GM19351 (cell line): ENCODE measurements at regions not wholly inside any gene's neighbourhood (a gene's known extent, or its start where the extent isn't known, plus 50 kb on each side); places are given as distances from the start of the nearest gene placed in this dataset.

Experiments
- ATAC-seq: cut with Tn5 transposase; IDR thresholded peaks from one replicate; pipeline ENCODE4 v1.9.1; 2021; ENCODE audit warnings: mild to moderate bottlenecking, moderate library complexity; ENCODE audit not compliant: unreplicated experiment

DNA sequence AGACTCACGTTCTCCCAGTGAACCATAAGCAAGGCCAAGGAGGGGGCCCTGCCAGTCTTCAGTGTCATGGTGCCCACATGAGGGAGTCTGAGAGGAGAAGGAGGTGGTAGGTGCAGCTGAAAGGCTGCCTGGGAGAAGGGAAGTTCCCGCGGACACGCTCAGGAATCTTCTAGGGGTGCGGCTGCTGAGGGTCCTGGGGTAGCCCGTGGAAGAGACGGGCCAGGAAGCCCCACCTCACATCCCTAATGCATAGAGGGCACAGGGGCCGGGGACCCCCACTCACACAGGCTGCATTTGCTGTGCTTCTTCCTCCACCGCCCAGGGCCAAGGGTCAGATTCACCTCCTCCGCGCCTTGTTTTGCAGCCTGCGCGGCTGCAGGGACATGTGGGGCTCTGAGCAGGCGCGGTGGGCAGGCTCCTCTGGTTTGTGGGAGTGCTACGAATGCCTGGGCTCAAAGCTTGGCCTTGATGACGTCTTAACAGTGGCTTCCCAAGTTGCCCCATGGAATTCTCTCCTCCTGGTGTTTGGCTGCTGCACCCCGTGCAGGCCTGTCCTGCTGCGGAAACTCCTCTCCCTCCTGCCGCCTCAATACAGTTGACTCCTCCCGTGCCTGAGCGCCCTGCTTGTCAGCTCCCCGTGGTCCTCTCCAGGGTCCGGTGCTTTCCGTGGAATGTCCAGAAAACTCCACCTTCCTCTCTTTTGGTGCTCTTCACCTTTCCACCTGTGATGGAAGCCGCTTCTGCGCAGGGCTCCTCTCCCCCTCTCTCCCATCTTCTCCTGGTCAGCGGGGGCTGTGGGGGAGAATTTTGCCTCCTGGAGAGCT is 95.7 kb downstream of the VAPA start:
- no peak for ATAC-seq

DNA sequence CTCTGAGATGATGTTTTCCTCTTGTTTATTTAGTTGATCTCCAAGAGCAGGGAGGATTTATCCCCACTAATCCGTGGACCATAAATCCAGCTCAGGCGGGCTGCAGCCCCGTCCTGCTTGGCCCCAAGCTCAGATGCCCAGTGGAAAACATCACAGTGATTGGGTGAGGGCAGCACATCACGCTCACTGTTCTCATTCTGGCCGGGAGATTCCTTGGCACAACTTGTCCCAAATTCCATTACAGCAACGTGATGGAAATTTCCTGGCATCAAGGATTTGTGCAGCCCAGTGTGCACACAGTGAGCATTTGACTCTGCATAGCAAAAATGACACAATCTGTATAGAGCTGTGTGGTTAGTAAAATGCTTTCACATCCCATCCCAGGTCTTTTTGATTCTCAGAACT is 96.8 kb downstream of the VAPA start:
- no peak for ATAC-seq

GRCh38 chr18:10011061-10011460 is 97.2 kb downstream of the VAPA start:
- no peak for ATAC-seq

- ATAC-seq: no peak
These were observed 97.9 kb downstream of the VAPA start for GRCh38 chr18:10011751-10012150.

DNA sequence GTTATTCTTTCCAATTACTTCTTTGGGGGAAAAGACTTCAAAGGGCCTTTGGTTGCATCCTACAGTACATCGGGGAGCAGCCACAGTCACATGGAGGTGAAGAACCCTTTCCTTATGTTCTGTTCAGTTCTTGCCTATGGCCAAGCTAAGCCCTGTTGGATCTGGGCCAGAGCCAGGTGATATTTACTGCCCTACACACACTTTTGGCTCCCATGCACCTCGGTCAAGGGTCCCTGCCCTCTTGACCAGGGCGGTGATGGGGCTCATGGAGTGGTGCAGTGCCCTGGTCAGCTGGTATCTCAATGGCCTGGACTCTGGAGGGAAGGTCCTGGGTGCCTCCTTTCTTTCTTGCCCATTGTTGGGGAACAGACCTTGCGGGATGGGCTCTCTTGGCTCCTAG is 98.7 kb downstream of the VAPA start:
- ATAC-seq: no peak

- ATAC-seq: no peak
These were observed 100.1 kb downstream of the VAPA start for GRCh38 chr18:10013621-10014543.

GRCh38 chr18:10015288-10015701 is 101.5 kb downstream of the VAPA start:
- ATAC-seq: no peak

DNA sequence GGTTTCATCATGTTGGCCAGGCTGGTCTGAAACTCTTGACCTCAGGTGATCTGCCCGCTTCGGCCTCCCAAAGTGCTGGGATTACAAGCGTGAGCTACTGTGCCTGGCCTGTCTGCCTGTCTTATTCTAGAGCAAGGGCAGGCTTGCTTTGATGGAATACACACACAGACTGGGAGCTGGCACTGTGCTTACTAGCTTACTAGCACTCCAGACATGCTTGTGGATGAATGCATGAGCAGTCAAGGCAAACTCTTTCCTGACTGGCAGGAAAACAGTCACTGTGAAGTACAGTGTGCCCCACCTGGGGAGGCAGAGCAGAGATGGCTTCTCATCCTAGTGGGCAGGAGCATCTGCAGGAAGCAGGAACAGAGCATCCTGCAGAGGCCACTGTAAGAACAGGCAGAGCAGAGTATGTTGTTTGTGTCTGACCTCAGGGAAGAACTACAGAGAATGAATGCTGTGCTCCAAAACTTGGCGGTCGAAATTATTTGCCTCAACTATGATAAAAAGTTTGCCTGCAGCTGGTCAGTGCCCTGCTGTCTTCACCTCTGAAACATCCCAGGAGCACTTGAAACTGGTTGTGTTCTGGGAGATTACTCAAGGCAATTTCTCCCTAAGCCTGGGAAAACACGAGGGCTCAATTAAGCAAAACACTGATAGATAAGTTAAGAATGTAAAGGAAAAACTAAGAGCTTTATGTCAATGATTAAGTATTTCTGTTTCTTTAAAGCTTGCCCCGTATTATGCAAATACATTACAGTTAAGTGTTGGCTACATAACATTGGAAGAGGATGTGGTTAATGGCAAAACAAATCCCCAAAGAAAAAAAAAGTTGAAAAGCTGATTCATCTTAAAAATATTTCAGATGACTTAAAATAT is 102.4 kb downstream of the VAPA start:
- ATAC-seq: no peak

DNA sequence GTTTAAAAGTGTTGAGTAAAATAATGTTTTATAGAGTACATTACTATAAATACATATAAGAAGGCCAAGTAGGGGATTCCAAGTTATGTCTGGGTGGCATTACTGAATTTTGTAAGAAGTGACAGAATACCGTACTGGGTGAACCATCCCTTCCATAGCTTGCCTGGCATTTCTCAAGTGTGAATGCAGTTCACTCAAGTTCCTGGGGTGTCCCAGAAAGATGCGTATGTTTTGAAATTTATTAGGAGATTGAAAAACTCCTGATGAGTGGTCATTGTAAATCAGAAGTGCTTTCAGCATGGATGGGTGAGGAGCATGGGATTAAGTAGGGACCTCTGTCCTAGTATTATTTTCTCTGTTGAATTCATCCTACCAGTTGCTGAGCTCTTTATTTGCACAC is 103.2 kb downstream of the VAPA start:
- no peak for ATAC-seq

DNA sequence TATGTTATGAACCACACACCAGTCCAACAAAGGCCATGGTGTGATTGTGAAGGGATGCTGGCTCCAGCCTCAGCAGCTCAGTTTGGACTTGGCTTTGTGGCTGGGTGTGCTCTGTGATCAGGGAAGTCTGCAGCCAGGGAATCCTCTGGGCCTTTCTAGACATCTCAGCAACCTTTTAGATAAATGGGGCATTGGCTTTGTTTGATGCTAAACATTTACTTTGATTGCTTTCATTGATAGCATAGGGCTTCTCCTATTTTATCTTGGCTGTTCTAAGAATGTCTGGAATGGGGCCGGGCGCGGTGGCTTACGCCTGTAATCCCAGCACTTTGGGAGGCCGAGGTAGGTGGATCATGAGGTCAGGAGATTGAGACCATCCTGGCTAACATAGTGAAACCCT is 104.5 kb downstream of the VAPA start:
- no peak for ATAC-seq

DNA sequence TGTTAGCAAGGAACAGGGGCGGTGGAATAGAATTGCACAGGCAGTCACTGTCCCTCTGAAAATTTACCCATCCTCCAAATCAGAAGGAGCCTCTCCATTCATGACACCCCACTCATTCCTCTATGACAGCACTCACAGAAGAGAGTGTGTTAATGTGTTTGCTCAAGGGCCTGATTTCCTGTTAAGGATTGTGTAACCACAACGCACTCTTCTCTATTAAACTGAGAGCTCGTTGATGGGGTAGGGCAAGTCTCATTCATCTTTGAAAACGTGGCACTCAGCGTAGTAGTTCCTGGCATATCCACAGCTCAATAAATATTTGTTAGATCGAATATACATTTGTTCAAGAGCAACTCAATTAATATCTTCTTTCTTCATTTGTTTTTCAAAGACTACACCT is 106.4 kb downstream of the VAPA start:
- ATAC-seq: no peak

DNA sequence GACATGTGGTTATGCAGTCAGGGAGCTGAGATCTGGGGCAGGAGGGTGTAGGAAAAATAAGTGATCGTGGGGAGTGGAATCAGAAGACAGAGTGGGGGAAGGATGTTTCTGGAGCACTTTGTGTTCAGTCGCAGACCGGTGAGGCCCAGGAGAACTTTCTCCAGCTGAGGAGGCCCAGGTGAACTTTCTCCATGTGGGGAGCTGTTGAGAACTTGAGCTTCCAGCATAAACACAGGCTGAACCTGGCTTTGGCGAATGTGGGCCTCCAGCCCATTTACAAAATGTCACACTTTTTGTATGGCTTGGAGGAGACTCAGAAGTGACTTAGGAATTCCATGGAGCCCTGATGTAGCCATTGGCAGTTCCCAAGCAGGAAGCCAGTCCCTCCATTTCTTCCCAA is 108.5 kb downstream of the VAPA start:
- no peak for ATAC-seq

- no peak for ATAC-seq
These were observed 110.2 kb downstream of the VAPA start for GRCh38 chr18:10023853-10024570.

DNA sequence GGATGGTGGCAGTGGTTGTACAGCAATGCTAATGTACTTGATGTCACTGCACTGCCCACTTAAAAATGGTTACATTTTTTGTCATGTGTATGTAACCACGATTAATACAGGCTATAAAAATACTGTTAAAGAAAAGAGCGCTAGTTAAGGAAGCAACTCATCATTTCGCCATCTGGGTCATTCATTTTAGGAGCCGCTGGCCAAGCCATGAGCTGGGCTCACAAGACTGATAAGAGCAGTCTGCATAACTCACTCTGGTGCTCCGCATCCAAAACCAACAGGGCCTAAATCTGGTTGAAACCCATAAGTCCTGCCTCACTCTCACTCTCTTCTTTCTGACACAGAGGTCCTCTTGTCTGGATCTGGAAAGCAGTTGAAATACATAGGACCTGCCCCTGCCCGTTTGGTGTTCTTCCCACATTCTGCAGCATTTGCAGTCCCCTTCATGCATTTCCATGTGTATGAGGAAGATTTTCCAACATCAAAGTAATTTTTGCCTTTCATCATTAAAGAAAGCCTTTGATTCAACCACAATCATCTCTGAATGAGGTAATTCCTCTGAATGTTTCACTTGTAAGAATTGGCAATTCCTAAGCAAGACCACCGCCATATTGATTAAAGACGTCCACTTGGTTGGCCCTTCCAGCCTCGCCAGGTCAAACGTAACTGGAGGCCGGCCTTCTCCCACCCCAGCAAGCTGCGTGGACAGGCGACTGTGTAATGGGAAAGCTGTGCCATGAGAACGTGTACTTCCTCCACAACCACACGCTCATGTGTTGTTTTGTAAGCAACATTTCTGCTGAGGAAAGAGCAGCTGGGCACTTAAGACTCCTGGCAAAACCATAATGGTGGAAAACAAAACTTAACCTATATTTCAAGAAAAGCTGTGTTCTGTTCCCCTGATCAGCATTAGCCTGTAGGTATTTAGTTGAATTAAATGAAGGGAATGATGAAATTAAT is 112.2 kb downstream of the VAPA start:
- ATAC-seq: no peak

GRCh38 chr18:10027031-10027430 is 113.2 kb downstream of the VAPA start:
- ATAC-seq: no peak

- no peak for ATAC-seq
These were observed 113.6 kb downstream of the VAPA start for GRCh38 chr18:10027461-10027860.

DNA sequence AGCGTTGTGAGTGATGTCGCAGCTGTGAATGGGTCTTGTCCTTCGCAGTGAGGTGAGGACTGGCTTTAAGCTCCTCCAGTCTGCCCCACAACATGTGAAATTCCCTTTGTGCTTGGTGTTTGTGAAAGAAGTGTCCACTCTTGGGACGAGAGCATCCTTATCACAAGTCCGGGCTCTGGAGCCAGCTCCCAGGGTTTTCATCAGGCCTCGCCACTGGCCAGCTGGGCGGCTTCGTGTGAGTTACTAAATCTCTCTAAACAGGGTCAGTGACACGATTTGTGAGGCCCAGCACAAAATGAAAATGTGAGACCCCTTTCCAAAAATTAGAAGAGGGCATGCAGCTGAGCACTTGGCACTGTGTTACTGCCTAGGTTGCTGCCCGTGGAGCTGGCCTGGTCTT is 115.9 kb downstream of the VAPA start:
- no peak for ATAC-seq

DNA sequence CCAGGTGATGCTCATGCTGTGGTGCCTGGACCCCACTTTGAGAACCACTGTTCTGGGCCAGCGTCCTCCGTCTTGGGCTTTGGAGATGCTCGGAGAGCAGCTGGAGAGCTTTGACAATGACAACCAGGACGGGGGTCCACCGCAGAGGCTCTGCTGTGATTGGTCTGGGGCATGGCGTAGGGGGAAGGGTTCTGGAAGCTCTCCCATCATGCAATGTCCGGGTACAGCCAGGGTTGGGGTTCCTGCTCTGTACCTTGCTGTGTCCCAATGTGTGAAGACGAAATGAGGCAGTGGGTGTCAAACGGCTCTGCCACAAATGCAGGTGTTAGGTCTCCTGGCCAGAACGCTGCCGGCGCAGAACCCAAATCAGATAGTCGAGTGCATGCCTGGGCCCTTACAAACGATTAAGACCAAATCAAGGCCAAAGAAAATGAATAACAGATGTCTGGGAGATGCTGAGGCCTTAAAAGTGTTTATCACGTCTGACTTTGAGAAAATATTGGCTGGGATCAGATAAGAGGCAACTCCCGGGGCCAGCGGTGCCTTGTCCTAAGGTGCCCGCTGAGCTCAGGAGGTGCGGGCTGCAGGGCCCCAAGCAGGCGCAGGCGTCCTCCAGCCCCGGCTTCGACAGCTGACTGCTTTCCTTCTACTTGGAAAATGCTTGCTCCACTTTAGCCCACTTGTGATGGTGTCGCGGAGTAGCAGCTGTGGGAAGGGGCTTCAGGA is 117.2 kb downstream of the VAPA start:
- no peak for ATAC-seq
